Stimulated activated CD8-positive, alpha-beta memory T cell treated with anti-CD3 and anti-CD28 coated beads, Interleukin-12 subunit alpha, Interleukin-12 subunit beta, amount 100 ng/mL, for 4 hours (primary cell): ENCODE measurements at regions not wholly inside any gene's neighbourhood (a gene's known extent, or its start where the extent isn't known, plus 50 kb on each side); places are given as distances from the start of the nearest gene placed in this dataset.

Source experiments
- DNase-seq: peaks from one replicate; pipeline ENCODE4 v3.0.0-alpha.2; 2020; ENCODE audit warnings: low read depth

GRCh38 chr10:3237530-3237929 lies 64.9 kb upstream of the PITRM1 start:
- no peak for DNase-seq

GRCh38 chr10:3236644-3237404 lies 64.2 kb upstream of the PITRM1 start:
- no peak for DNase-seq

- DNase-seq, result no peak
Measured at GRCh38 chr10:3235996-3236510, 63.5 kb upstream of the PITRM1 start.

- DNase-seq, result no peak
Measured at GRCh38 chr10:3235395-3235794, 62.8 kb upstream of the PITRM1 start.

GRCh38 chr10:3233486-3233990 lies 61.0 kb upstream of the PITRM1 start:
- no peak for DNase-seq

GRCh38 chr10:3231951-3232730 lies 59.6 kb upstream of the PITRM1 start:
- DNase-seq, result no peak

- DNase-seq, result no peak
Measured at GRCh38 chr10:3229815-3230214, 57.2 kb upstream of the PITRM1 start.

GRCh38 chr10:3228629-3228945 lies 56.0 kb upstream of the PITRM1 start:
- DNase-seq, result no peak

GRCh38 chr10:3226960-3227744 lies 54.6 kb upstream of the PITRM1 start:
- DNase-seq, result no peak

GRCh38 chr10:3225561-3225960 lies 53.0 kb upstream of the PITRM1 start:
- no peak for DNase-seq

GRCh38 chr10:3224241-3224640 lies 51.7 kb upstream of the PITRM1 start:
- DNase-seq, result no peak

GRCh38 chr10:3222626-3223025 lies 50.0 kb upstream of the PITRM1 start:
- DNase-seq, result no peak
